GM19467 (cell line): ENCODE measurements at regions not wholly inside any gene's neighbourhood (a gene's known extent, or its start where the extent isn't known, plus 50 kb on each side); places are given as distances from the start of the nearest gene placed in this dataset.
"Not testable (repeated sequence)": the region's sequence is repeated elsewhere in the genome, so short reads cannot be mapped to it uniquely, and the experiment has no call there.

Experiments used
- ATAC-seq: cut with Tn5 transposase; IDR thresholded peaks from one replicate; pipeline ENCODE4 v1.9.1; 2021; ENCODE audit warnings: mild to moderate bottlenecking, moderate library complexity; ENCODE audit not compliant: unreplicated experiment

DNA sequence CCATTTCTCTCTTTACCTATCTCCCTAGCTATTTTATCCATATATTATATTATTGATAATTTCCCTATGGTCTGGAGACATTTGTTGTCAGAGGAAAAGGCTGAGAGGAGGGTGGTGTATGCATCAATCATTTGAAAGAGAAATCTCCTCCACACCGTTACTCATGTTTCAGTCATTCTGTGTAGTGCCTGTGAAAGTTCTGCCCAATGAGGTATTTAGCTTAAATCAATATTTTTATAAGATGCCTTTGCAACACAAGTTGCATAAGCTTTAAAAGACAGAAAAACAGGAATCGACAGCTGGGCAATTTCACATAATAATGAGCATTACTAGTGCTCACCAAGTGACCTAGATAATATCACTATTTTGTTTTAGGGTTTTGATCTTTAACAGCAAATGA, 363.7 kb upstream of the FSIP2 start:
- ATAC-seq, result no peak

DNA sequence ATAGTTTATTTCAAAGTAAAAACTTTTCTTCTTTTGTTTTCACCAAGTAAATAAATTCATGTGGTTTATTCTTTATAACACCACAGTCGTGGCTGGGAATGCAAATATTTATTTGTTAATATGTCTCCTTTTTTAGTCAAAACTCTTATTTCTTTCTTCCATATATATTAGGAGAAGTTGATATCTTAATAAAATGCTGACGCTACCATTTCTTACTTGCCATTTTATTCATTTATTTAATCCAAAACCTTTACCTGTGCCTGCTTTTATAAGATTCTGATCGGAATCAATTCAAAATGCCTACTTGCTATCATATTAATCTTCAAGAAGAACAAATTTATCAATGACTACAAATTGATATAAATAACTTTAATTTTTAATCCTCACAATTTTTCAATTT, 362.9 kb upstream of the FSIP2 start:
- ATAC-seq, result no peak

DNA sequence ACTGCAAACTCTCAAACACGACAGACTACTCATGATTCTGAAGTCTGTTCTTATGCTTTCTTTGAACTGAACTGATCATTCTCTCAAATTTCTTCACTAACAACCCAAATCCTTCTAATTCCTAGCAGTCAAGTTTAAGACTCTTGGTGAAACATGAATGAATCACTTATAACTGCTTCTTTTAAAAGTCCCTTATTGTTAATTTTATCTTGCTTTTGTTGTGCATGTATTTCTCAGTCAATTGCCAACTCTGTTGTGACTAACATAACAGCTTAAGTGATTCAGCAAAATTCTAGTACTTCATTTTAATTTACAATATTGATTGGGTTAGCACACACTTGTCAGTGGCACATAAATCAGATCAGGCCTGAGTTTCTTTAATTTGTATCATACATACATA, 357.0 kb upstream of the FSIP2 start:
- no peak for ATAC-seq

DNA sequence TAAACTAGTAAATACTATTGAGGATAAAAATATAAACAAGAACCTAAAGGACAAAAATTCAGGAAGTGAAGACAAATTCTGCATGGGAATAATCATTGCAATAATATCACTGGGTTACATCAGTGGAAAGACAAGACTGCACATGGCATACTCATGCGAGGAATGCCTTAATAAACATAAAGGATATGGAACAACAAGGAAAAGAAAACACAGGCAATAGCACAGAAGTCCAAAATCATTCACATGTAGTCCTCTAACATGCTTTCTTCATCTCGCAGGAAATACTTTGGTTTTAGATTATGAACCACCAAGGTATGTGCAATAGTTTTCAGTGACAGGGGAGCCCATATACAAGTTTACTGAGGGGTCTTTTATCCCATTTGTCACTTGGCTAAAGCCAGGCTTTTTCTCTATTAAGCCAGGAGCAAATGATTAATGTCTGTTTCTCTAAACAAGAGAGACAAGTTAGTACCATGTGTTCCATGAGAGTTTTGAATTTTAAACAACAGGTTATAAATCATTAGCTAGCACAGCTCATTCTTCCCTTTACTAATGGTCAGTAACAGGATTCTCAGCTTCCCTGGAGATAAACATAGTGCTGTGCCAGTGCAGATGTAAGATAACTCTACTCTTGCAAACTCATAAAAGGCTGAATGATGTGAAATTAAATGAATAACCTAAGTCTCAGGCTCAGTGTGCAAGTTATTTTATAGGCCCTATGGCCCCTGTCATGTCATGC, 353.6 kb upstream of the FSIP2 start:
- ATAC-seq, result no peak

DNA sequence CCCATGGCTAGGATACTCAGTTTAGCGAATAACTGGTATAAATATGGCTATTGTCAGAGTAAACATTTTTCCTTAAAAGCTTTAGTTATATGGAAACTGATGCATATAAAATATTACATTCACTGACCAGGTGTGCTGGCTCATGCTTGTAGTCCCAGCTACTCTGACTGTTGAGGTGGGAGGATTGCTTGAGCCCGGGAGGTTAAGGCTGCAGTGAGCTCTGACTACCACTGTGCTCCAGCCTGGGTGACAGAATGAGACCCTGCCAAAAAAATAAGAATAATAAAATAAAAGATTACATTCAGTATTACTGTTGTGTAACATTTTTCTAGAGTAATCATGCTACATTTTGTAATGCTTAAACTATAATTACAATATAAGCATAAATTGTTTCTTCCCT, 350.4 kb upstream of the FSIP2 start:
- no peak for ATAC-seq

DNA sequence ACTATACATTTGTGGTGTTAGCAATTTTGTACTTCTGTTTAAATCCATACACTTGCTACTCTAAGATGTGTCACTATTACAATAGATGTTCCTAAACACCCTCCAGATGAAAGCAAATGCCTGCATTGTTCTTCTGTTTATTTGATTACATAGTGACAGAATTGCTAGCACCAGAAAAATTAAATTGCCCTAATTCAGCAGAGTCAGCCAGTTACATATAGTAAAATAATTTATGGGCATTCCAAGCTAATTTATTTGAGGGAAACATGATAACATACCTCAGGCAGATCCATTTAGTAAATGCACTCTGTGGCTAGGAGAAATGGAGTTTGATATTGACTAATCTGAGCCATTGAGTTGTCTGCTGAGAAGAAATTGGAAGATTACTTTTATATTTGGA, 347.1 kb upstream of the FSIP2 start:
- no peak for ATAC-seq

DNA sequence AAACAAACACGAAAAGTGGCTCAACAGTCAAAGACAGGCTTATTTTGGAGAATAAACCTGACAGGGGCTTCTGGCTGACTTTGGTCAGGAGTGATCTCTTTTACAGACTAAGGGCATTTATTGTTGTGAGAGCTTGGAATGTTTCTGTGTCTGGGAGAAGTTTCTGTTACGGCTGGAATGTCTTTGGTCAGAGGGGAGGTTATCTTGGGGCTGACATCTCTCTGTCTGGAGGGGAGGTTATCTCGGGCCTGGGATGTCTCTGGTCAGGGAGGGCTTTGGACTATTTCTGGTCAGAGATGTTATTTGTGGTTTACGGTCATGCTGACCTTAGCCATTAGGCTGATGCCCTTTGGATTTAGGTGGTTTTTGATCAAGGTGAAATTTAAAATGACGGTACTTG, 345.5 kb upstream of the FSIP2 start:
- ATAC-seq, result no peak

DNA sequence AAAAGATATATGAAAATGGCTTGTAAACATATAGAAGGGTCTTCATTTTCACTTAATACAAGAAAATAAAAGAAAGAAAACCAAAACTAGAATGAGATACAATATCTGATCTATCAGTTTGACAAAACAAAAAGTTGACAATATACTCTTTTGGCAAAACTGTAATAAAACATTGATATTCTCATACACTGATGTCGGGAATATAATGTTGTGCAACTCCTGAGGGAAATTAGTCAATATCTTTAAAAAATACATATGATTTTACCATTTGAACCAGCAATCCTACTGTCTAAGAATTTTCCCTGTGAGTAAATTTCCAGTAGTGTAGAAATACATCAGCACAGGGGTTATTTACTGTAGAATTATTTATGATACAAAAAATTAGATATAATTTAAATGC, 336.1 kb upstream of the FSIP2 start:
- ATAC-seq, result no peak

DNA sequence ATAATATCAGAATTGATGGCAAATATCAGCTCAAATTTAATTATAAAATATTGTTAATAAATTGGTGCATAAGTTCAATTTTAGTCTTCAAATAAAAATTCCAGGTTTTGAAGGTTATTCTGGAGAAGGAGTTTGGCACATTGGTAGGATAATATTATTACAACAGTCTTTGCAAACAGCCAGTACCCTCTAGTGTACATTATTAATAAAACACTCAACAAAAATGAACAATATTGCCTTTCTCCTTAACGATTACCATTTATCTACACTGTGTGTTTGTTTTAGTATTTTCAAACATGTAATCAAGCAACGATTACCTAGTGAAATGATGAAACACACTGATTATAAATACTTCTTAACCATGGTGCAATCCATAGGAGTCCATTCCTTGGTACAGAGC, 334.0 kb upstream of the FSIP2 start:
- no peak for ATAC-seq

DNA sequence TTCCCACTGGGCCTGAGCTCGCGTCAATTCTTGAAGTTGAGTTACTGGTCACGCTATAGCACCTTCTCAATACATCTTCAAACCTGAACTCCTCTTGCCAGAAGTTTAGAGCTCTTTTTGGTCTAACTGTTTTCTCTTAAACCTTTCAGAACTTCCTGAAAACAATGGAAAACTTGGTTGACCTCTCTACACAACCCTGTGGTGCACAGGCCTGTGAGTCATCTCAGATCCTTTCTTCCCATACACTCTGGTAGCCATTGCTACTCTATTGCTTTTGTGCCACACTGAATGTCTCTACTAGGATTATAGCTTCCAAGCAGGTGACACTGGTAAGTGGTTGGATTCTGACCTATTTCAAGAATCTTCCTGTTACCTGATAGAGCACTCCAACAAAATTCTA, 321.5 kb upstream of the FSIP2 start:
- no peak for ATAC-seq

DNA sequence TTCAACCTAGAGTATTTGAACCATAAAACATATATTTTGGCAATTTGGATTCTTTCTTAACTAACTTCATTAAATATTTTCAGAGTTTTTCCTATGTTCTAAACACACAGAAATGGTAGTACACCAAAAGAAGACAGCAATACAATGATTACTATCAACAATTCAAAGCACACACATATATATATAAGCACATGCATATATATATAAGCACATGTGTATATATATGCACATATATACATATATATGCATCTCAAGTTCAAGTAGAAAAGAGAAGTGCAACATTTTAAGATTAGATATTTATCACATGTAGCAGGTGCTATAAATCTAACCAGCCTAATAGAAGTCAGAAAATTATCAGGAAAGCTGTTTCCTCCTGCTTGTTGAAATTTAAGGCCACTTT, 320.9 kb upstream of the FSIP2 start:
- ATAC-seq, result no peak

DNA sequence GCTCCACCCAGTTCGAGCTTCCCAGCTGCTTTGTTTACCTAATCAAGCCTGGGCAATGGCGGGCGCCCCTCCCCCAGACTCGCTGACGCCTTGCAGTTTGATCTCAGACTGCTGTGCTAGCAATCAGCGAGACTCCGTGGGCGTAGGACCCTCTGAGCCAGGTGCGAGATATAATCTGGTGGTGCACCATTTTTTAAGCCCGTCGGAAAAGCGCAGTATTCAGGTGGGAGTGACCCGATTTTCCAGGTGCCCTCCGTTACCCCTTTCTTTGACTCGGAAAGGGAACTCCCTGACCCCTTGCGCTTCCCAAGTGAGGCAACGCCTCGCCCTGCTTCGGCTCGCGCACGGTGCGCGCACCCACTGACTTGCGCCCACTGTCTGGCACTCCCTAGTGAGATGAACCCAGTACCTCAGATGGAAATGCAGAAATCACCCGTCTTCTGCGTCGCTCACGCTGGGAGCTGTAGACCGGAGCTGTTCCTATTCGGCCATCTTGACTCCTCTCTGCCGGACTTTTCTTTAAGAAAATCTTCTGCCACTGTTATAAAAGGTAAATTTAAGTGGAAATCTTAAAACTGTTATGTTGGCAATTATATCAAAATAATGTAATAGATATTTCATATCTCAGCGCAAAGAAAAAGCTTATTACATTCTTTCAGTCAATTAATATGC, 313.5 kb upstream of the FSIP2 start:
- ATAC-seq, result not testable (repeated sequence)

DNA sequence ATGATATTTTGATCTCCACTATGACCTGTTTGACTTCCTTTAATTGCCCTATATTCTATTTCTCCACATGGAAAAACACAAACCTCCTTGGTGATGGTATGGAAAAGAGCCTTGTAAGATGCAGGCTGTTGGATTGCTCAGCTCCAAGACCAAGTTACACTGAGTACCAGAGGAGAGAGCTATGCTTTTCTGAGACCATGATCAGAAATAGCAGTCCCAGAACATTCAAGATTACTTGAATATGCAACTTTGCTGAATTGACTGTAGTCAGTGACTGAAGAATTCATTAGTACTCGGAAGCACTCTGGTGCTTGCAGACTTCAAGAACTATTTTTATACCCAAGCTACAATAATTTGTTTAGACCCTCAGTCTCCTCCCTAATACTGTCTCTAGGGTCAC, 310.6 kb upstream of the FSIP2 start:
- no peak for ATAC-seq

DNA sequence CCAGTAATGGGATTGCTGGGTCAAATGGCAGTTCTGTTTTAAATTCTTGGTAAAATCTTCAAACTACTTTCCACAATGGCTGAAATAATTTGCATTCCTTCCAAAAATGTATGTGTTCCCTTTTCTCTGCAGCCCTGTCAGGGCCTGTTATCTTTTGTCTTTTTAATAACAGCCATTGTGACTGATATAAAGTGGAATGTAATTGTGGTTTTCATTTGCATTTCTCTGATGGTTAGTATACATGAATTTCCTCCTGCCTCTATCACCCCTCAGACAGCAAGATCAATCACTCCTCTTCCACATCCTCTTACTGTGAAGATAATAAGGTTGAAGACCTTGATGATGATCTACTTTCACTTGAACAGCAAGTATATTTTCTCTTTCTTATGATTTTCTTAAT, 304.8 kb upstream of the FSIP2 start:
- ATAC-seq, result no peak

DNA sequence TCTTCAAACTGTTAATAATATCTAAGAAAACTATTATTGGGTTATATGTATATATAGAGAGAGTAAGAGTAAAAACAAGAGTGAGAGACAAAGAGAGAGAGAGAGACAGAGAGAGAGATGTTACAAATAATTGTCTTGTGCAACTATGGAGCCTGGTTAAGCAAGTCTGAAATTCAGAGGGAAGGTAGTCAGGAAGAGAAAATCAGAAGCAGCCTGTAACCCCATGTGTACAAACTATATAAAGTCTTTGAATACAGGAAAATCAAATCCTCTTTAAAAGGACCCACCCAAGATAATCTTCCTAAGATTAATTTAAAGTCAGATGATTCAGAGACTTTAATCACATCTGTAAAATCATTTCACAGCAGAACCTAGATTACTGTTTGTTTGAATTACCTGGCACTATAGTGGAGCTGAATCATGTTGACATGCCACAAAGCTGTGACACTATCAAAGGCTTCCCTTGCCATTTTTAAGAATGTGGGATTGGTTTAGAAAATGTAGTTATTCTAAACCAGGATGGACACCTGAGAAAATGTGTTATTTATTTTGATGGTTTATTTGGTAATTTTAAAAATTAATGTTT, 301.7 kb upstream of the FSIP2 start:
- no peak for ATAC-seq

DNA sequence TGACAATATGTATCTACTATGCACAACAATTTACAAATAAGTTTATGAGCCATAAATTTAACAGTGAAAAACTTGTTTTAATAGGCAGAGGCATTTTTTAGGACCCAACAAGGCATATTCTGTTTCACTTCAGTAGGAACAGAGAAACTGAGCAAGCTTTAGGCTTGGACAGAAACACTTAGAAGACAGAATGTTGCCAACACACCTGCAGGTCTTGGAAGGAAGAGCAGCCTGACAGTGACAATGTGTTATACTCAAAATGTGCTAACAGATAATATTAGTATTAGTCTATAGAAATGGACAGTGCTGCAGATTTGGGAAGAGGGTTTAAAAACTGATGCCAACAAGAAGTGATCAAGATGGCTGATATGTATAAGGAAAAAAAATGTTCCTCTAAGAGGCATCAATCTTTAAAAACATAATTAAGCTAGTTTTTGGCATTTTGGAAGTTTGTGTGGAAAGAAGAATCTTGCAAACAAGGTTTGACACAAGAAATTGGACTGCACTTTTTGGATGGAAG, 297.1 kb upstream of the FSIP2 start:
- no peak for ATAC-seq

DNA sequence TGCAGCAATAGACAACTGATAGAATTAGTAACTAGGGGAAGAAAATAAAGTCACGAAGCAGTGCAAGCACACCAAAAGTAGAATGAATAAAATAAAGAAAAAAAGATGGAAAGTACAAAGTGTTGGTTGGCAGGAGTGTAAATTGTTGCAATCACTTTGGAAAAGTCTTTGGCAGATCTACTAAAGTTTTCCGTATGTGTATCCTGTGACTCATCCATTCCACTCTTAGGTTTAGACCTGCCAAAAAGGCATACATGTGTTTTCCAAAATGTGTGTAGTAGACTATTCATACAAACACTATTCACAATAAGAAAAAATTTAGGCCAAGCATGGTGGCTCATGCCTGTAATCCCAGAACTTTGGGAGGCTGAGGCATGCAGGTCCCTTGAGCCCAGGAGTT, 282.1 kb upstream of the FSIP2 start:
- ATAC-seq, result no peak

DNA sequence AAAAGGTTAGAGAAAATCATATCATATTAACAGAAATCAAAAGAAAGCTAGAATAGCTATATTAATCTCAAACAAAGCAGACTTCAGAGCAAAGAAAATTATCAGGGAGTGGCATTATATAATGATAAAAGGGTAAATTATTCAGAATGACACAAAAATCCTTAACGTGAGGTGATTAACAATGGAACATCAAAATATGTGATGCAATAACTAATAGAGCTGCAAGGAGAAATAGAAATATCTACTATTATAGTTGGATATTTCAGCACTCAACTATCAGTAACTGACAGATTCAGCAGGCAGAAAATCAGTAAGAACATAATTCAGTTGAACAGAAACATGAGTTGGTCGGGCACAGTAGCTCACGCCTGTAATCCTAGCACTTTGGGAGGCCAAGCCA, 275.1 kb upstream of the FSIP2 start:
- ATAC-seq, result no peak

DNA sequence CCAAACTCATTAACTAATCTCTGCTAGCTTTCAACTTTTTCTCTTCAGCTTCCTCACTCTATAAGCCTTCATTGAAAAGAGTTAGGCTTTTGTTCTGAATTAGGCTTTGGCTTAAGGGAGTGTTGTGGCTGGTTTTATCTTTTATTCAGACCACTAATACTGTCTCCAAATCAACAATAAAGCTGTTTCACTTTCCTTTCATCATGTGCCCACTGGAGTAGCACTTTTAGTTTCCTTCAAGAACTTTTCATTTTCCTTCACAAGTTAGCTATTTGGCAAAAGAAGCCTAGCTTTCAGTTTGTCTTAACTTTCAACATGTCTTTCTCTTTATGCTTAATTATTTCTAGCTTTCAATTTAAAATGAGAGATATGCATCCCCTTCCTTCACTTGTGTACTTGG, 271.7 kb upstream of the FSIP2 start:
- ATAC-seq, result no peak

DNA sequence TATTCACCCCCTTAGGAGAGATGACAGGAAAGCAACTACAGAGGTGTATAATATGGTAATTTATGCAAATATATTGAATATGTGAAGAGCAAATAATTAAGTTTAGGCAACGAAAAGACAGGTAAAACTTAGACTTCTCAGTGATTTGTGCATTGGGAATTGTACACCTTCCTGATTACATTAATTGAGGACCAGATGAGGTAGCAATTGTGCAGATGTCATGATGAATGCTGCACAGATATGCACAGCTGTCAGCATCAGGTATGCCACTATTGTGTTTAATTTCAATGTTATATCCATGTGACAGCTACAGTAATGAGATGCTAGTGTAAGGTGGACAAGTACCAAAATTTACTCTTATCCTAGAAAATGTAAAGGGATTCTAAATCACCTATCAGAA, 267.2 kb upstream of the FSIP2 start:
- no peak for ATAC-seq

DNA sequence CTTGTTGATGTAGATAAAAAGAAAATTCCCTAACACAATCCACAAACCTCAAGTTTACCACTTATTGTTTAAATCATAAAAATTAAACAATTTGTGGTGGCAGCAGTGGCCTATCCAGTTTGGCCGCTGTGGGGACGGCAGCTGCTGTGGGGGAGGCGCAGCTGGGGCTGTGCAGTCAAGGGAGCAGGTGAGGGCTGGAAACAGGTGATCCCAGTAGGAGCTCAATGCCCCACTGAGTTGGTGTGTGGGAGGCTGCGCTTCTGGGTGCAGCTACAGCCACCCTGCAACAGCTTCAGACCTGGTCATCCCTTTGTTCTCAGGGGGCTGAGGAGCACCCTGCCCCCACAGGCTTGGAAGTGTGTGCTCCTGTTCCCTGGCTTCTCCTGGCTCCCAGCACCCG, 266.0 kb upstream of the FSIP2 start:
- ATAC-seq, result no peak

DNA sequence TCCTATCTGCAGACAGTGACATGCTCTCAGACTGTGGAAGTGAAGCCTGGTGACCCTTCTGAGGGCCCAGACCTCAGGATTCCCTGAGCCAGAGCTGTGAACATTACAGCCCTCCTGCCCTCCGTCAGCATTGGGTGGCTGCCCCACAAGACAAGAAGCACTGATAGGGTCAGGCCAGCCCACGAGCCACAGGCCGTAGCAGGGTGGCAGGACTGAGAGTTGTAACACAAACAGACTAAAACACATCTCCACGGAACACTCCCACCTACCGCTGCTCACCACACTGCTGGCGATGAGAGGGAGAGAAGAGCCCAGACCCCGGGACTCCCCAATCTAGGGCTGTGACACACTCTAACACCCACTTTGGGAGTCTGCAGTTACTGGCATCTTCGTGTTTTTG, 264.8 kb upstream of the FSIP2 start:
- ATAC-seq, result no peak
